ENCODE measurements at regions not wholly inside any gene's neighbourhood (a gene's known extent, or its start where the extent isn't known, plus 50 kb on each side); places are given as distances from the start of the nearest gene placed in this dataset.

DNA sequence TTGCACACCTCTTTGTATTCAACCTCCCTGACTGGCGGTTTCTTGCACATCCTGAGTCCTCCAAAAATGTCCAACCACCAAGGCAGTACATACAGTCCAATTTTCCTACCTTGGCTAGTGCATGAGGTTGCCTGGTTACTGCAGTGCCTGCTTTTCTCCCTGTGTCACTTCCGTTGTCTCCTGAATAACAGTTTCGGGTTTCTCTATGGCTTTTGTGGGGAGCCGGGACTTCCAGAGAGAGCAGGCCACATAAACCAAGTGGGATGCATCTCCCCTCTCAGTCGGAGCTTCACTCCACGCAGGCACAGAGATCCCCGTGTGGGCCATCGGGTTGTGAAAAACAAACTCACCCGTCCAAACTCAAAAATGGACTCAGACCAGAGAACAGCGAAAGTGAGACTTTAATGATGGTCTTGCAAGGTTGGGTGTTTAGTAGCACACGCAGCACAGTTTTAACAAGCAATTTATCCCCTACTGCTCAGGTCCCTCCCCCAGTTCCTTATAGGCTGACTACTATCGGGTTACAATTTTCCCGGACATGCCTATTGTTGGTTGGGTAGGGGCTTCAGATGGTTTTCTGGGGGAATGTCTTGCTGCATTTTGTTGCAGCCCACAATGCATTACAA lies 173.1 kb downstream of the POU4F1 start:
- Mint-ChIP-seq H3K27ac (peak overlapping the region; percentile 79), H3K9me3 (peaks cover 2% of the 10 kb centered on the region), H3K4me1 (peaks cover 19% of the 10 kb centered on the region), H3K4me3 (peak overlapping the region; percentile 26), H3K27me3 (ENCODE audit: insufficient read depth, low read depth) (no peaks in the 10 kb centered on the region), H3K36me3 (no peaks in the 10 kb centered on the region)
- Histone ChIP-seq H3F3A (ENCODE audit: low read depth) (peaks cover 10% of the 10 kb centered on the region), H3K9me3 (ENCODE audit: low read depth) (no peaks in the 10 kb centered on the region), H3K79me2 (ENCODE audit: low read depth) (no peaks in the 10 kb centered on the region), H3K9ac (no peak overlapping the region), H3K36me3 (no peaks in the 10 kb centered on the region), H3K4me1 (peaks cover 16% of the 10 kb centered on the region), H3K4me3 (peak overlapping the region; percentile 24), H3K27me3 (no peaks in the 10 kb centered on the region), H4K20me1 (ENCODE audit: low read depth) (no peaks in the 10 kb centered on the region), H3K27ac (no peak overlapping the region), H2AFZ (replicated peaks) (peak overlapping the region; percentile 93), H3K4me2 (peak overlapping the region; percentile 57)
- DNase-seq (ENCODE audit: low spot score), result peak; percentile 52
- TF ChIP-seq, protein P1, sequence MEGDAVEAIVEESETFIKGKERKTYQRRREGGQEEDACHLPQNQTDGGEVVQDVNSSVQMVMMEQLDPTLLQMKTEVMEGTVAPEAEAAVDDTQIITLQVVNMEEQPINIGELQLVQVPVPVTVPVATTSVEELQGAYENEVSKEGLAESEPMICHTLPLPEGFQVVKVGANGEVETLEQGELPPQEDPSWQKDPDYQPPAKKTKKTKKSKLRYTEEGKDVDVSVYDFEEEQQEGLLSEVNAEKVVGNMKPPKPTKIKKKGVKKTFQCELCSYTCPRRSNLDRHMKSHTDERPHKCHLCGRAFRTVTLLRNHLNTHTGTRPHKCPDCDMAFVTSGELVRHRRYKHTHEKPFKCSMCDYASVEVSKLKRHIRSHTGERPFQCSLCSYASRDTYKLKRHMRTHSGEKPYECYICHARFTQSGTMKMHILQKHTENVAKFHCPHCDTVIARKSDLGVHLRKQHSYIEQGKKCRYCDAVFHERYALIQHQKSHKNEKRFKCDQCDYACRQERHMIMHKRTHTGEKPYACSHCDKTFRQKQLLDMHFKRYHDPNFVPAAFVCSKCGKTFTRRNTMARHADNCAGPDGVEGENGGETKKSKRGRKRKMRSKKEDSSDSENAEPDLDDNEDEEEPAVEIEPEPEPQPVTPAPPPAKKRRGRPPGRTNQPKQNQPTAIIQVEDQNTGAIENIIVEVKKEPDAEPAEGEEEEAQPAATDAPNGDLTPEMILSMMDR (IDR thresholded peaks at IDR 0.05), result no peak
- TF ChIP-seq EZH2phosphoT487 (IDR thresholded peaks at IDR 0.05) (no peak), EZH2 (IDR thresholded peaks at IDR 0.05) (no peak)

DNA sequence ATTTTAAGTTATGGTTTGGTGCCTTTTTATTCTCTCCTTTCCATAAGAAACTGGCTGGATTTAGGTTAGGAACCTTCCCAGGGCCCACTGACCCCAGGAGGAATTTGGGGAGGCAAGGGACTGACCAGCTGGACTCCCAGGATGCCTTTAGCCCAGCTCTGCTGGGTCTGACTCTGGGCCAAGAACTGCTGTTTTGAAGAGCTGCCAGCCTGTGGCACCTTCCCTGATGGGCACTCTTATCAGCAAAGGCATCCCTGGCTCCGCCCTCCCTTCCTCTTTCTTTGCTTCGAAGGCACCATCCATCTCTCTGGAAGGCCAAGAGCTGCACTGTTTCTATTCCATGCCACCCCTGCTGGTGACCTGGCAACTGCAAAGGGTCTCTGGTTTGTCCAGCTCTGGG lies 174.7 kb downstream of the POU4F1 start:
- no peak for DNase-seq (ENCODE audit: low spot score)
- Histone ChIP-seq H3K4me3 (no peak overlapping the region), H3K79me2 (ENCODE audit: low read depth) (no peaks in the 10 kb centered on the region), H3K4me1 (peaks cover 16% of the 10 kb centered on the region), H2AFZ (replicated peaks) (no peak overlapping the region), H3K27me3 (no peaks in the 10 kb centered on the region), H3K9me3 (ENCODE audit: low read depth) (no peaks in the 10 kb centered on the region), H3K9ac (no peak overlapping the region), H4K20me1 (ENCODE audit: low read depth) (no peaks in the 10 kb centered on the region), H3K36me3 (no peaks in the 10 kb centered on the region), H3K4me2 (no peak overlapping the region), H3F3A (ENCODE audit: low read depth) (peaks cover 10% of the 10 kb centered on the region), H3K27ac (no peak overlapping the region)
- H3K4me1 Mint-ChIP-seq, result peaks cover 19% of the 10 kb centered on the region
- H3K27ac Mint-ChIP-seq, result no peak overlapping the region
- H3K36me3 Mint-ChIP-seq, result no peaks in the 10 kb centered on the region
- no peak overlapping the region for H3K4me3 Mint-ChIP-seq
- H3K27me3 Mint-ChIP-seq (ENCODE audit: insufficient read depth, low read depth), result no peaks in the 10 kb centered on the region
- TF ChIP-seq EZH2phosphoT487 (IDR thresholded peaks at IDR 0.05) (no peak), EZH2 (IDR thresholded peaks at IDR 0.05) (no peak)
- TF ChIP-seq, protein P1 (IDR thresholded peaks at IDR 0.05), result no peak
- peaks cover 2% of the 10 kb centered on the region for H3K9me3 Mint-ChIP-seq

DNA sequence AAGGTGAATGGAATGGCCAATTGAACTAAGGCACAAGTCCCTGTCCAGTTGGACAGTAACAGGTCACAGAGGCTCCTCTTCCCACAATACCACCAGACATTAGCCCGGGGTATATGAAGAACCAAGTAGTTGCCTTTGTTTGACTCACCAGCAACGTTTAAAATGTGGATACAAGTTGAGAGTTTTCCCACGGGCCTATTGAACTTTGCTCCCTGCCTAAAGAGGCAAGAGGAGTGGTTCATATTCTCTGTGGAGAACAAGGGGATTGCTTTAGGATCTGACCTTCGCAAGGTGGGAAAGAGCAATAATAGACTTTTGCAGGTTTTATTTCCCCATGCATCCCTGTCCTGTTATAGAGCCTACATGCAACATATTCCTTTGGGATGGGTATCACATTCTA lies 177.2 kb downstream of the POU4F1 start:
- Mint-ChIP-seq H3K36me3 (no peaks in the 10 kb centered on the region), H3K9me3 (no peaks in the 10 kb centered on the region), H3K4me3 (no peak overlapping the region), H3K4me1 (peaks cover 14% of the 10 kb centered on the region), H3K27me3 (ENCODE audit: insufficient read depth, low read depth) (no peaks in the 10 kb centered on the region), H3K27ac (no peak overlapping the region)
- H3K4me2 ChIP-seq, result no peak overlapping the region
- peaks cover 16% of the 10 kb centered on the region for H3K4me1 ChIP-seq
- no peak overlapping the region for H3K9ac ChIP-seq
- TF ChIP-seq EZH2 (IDR thresholded peaks at IDR 0.05), result no peak
- TF ChIP-seq EZH2phosphoT487 (IDR thresholded peaks at IDR 0.05), result no peak
- TF ChIP-seq, protein P1 (IDR thresholded peaks at IDR 0.05), result no peak
- no peak for DNase-seq (ENCODE audit: low spot score)
- no peaks in the 10 kb centered on the region for H3K79me2 ChIP-seq (ENCODE audit: low read depth)
- peaks cover 10% of the 10 kb centered on the region for H3F3A ChIP-seq (ENCODE audit: low read depth)
- H4K20me1 ChIP-seq (ENCODE audit: low read depth), result no peaks in the 10 kb centered on the region
- no peaks in the 10 kb centered on the region for H3K27me3 ChIP-seq
- H3K27ac ChIP-seq, result no peak overlapping the region
- H3K36me3 ChIP-seq, result no peaks in the 10 kb centered on the region
- H3K4me3 ChIP-seq, result no peak overlapping the region
- no peaks in the 10 kb centered on the region for H3K9me3 ChIP-seq (ENCODE audit: low read depth)
- H2AFZ ChIP-seq (replicated peaks), result no peak overlapping the region

Data from neural progenitor cell (in vitro differentiated cells).